HG02763 (cell line): ENCODE measurements at regions not wholly inside any gene's neighbourhood (a gene's known extent, or its start where the extent isn't known, plus 50 kb on each side); places are given as distances from the start of the nearest gene placed in this dataset.

Experiments
- ATAC-seq: cut with Tn5 transposase; IDR thresholded peaks from one replicate; pipeline ENCODE4 v1.9.1; 2021; ENCODE audit warnings: mild to moderate bottlenecking, moderate library complexity; ENCODE audit not compliant: unreplicated experiment

- ATAC-seq = no peak
Observed at GRCh38 chr10:8527773-8528172, 473.3 kb downstream of the GATA3 start.

GRCh38 chr10:8531116-8531515 is 476.6 kb downstream of the GATA3 start:
- no peak for ATAC-seq

GRCh38 chr10:8532647-8533046 is 478.2 kb downstream of the GATA3 start:
- ATAC-seq = no peak

GRCh38 chr10:8533462-8533861 is 479.0 kb downstream of the GATA3 start:
- no peak for ATAC-seq

GRCh38 chr10:8534096-8534495 is 479.6 kb downstream of the GATA3 start:
- no peak for ATAC-seq

GRCh38 chr10:8534891-8535290 is 480.4 kb downstream of the GATA3 start:
- no peak for ATAC-seq

- ATAC-seq = no peak
Observed at GRCh38 chr10:8539056-8539455, 484.6 kb downstream of the GATA3 start.

- ATAC-seq = no peak
Observed at GRCh38 chr10:8543361-8544056, 489.0 kb downstream of the GATA3 start.

- no peak for ATAC-seq
Observed at GRCh38 chr10:8544057-8544380, 489.5 kb downstream of the GATA3 start.

- no peak for ATAC-seq
Observed at GRCh38 chr10:8544500-8544899, 490.0 kb downstream of the GATA3 start.

- no peak for ATAC-seq
Observed at GRCh38 chr10:8554574-8554973, 500.1 kb downstream of the GATA3 start.

GRCh38 chr10:8556321-8556720 is 501.8 kb downstream of the GATA3 start:
- no peak for ATAC-seq

GRCh38 chr10:8563478-8563877 is 509.0 kb downstream of the GATA3 start:
- no peak for ATAC-seq

GRCh38 chr10:8566737-8567136 is 512.2 kb downstream of the GATA3 start:
- ATAC-seq = no peak

GRCh38 chr10:8568401-8568800 is 513.9 kb downstream of the GATA3 start:
- no peak for ATAC-seq

GRCh38 chr10:8575620-8576019 is 521.1 kb downstream of the GATA3 start:
- no peak for ATAC-seq

- ATAC-seq = no peak
Observed at GRCh38 chr10:8576281-8576680, 521.8 kb downstream of the GATA3 start.

GRCh38 chr10:8576911-8577310 is 522.4 kb downstream of the GATA3 start:
- ATAC-seq = no peak

GRCh38 chr10:8577686-8578085 is 523.2 kb downstream of the GATA3 start:
- ATAC-seq = no peak

- ATAC-seq = no peak
Observed at GRCh38 chr10:8581521-8582225, 527.2 kb downstream of the GATA3 start.

- no peak for ATAC-seq
Observed at GRCh38 chr10:8583096-8583495, 528.6 kb downstream of the GATA3 start.

GRCh38 chr10:8584666-8585065 is 530.2 kb downstream of the GATA3 start:
- no peak for ATAC-seq

GRCh38 chr10:8586504-8586903 is 532.0 kb downstream of the GATA3 start:
- no peak for ATAC-seq
